ENCODE measurements at regions not wholly inside any gene's neighbourhood (a gene's known extent, or its start where the extent isn't known, plus 50 kb on each side); places are given as distances from the start of the nearest gene placed in this dataset.
A peak's percentile ranks its signal among the peaks of the same experiment; 100 is the strongest.
"Not testable (repeated sequence)": the region's sequence is repeated elsewhere in the genome, so short reads cannot be mapped to it uniquely, and the experiment has no call there.

GRCh38 chr1:21385022-21385421 lies 54.9 kb upstream of the NBPF3 start:
- TF ChIP-seq, protein P1, sequence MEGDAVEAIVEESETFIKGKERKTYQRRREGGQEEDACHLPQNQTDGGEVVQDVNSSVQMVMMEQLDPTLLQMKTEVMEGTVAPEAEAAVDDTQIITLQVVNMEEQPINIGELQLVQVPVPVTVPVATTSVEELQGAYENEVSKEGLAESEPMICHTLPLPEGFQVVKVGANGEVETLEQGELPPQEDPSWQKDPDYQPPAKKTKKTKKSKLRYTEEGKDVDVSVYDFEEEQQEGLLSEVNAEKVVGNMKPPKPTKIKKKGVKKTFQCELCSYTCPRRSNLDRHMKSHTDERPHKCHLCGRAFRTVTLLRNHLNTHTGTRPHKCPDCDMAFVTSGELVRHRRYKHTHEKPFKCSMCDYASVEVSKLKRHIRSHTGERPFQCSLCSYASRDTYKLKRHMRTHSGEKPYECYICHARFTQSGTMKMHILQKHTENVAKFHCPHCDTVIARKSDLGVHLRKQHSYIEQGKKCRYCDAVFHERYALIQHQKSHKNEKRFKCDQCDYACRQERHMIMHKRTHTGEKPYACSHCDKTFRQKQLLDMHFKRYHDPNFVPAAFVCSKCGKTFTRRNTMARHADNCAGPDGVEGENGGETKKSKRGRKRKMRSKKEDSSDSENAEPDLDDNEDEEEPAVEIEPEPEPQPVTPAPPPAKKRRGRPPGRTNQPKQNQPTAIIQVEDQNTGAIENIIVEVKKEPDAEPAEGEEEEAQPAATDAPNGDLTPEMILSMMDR (conservative IDR thresholded peaks at IDR 0.05) = no peak
- Mint-ChIP-seq H3K4me3 (no peak overlapping the region), H3K9me3 (peaks cover 4% of the 10 kb centered on the region), H3K4me1 (ENCODE audit: unreplicated experiment) (peaks cover 17% of the 10 kb centered on the region), H3K36me3 (no peaks in the 10 kb centered on the region), H3K27me3 (peaks cover 3% of the 10 kb centered on the region), H3K27ac (no peak overlapping the region)
- no peak for DNase-seq (ENCODE audit: extremely low spot score, unreplicated experiment)

- peaks cover 3% of the 10 kb centered on the region for H3K27me3 Mint-ChIP-seq
- no peak overlapping the region for H3K27ac Mint-ChIP-seq
- TF ChIP-seq, protein P1 (conservative IDR thresholded peaks at IDR 0.05) = no peak
- no peaks in the 10 kb centered on the region for H3K9me3 Mint-ChIP-seq
- H3K4me3 Mint-ChIP-seq = no peak overlapping the region
- H3K4me1 Mint-ChIP-seq (ENCODE audit: unreplicated experiment) = peaks cover 17% of the 10 kb centered on the region
- H3K36me3 Mint-ChIP-seq = no peaks in the 10 kb centered on the region
- no peak for DNase-seq (ENCODE audit: extremely low spot score, unreplicated experiment)
Measured at GRCh38 chr1:21384620-21385019, 55.3 kb upstream of the NBPF3 start.

DNA sequence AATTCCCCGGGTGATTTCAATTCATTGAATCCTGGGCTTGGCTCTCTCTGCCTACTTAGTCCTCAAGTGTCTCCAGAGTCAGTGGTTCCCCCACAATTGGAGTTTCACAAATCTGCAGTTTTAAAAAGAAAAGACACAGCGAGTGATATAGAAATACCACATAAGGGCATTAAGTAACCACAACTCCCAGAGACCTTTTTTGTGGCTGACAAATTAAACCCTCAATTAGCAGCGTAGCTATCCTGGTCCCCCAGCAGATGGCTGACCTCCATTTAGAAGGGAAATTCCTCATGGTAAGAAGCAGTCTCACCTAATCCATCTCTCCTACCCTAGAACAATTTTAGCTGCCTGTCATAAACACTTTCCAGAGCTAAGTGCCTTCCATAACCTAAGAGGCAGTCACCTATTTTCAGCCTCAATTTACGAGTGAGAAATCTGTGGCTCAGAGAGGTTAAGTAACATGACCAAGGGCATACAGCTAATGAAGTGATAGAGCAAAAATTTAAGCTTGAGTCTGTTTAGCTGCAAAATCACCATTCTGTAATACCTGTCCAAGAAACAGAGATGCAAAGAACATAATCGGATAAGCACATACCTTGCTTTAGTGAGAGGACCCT lies 56.0 kb upstream of the NBPF3 start:
- Mint-ChIP-seq H3K36me3 (no peaks in the 10 kb centered on the region), H3K27ac (peak overlapping the region; percentile 40)

GRCh38 chr1:21381354-21381753 lies 58.6 kb upstream of the NBPF3 start:
- no peak for DNase-seq (ENCODE audit: extremely low spot score, unreplicated experiment)
- no peaks in the 10 kb centered on the region for H3K36me3 Mint-ChIP-seq
- TF ChIP-seq, protein P1 (conservative IDR thresholded peaks at IDR 0.05) = no peak
- no peak overlapping the region for H3K4me3 Mint-ChIP-seq
- H3K4me1 Mint-ChIP-seq (ENCODE audit: unreplicated experiment) = peaks cover 17% of the 10 kb centered on the region
- peaks cover 3% of the 10 kb centered on the region for H3K27me3 Mint-ChIP-seq
- H3K27ac Mint-ChIP-seq = no peak overlapping the region
- H3K9me3 Mint-ChIP-seq = no peaks in the 10 kb centered on the region

More for the DNA sequence above, 56.0 kb upstream of the NBPF3 start:
- no peak overlapping the region for H3K4me3 Mint-ChIP-seq
- peaks cover 17% of the 10 kb centered on the region for H3K4me1 Mint-ChIP-seq (ENCODE audit: unreplicated experiment)
- no peak for DNase-seq (ENCODE audit: extremely low spot score, unreplicated experiment)
- H3K27me3 Mint-ChIP-seq = peaks cover 3% of the 10 kb centered on the region
- TF ChIP-seq, protein P1 (conservative IDR thresholded peaks at IDR 0.05) = no peak
- no peaks in the 10 kb centered on the region for H3K9me3 Mint-ChIP-seq

- not testable (repeated sequence) for H3K9me3 Mint-ChIP-seq, H3K36me3 Mint-ChIP-seq
- H3K4me1 Mint-ChIP-seq (ENCODE audit: unreplicated experiment) = peaks cover 15% of the 10 kb centered on the region
Measured at GRCh38 chr1:21380147-21380546, 59.8 kb upstream of the NBPF3 start.

DNA sequence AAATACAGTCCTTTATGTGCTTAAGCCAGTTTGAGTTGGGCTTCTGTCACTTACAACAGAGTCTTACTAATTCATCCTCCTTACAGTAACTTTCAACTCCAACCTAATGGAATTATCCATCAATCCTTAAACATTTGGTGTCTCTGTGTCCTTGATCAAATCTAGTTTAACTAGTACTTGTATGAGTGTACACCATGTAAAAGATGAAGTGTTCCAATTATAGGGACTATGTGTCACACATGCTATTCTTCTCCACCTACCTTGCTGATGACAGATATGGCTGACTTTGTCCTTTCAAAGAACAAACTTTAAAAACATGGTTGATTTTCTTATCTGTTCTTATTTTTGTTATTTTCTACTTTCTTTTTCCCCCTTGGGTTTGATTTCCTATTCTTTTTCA lies 60.4 kb upstream of the NBPF3 start:
- H3K27ac Mint-ChIP-seq = peak overlapping the region; percentile 66
- no peak for DNase-seq (ENCODE audit: extremely low spot score, unreplicated experiment)
- no peaks in the 10 kb centered on the region for H3K36me3 Mint-ChIP-seq
- no peaks in the 10 kb centered on the region for H3K9me3 Mint-ChIP-seq
- H3K4me1 Mint-ChIP-seq (ENCODE audit: unreplicated experiment) = peaks cover 10% of the 10 kb centered on the region
- H3K4me3 Mint-ChIP-seq = no peak overlapping the region
- TF ChIP-seq, protein P1 (conservative IDR thresholded peaks at IDR 0.05) = no peak
- H3K27me3 Mint-ChIP-seq = peaks cover 3% of the 10 kb centered on the region

More at GRCh38 chr1:21380147-21380546, 59.8 kb upstream of the NBPF3 start:
- not testable (repeated sequence) for H3K27ac Mint-ChIP-seq; DNase-seq (ENCODE audit: extremely low spot score, unreplicated experiment); H3K4me3 Mint-ChIP-seq; H3K27me3 Mint-ChIP-seq

All from type B pancreatic cell (in vitro differentiated cells).